Neural cell (in vitro differentiated cells): ENCODE measurements at regions not wholly inside any gene's neighbourhood (a gene's known extent, or its start where the extent isn't known, plus 50 kb on each side); places are given as distances from the start of the nearest gene placed in this dataset.

Source experiments
- H2AFZ ChIP-seq: fragments of 200-600, 300-800 bp; sonication (generic), shearing (Covaris generic); 2 replicates; pipeline ENCODE4 v1.6.0; 2014; ENCODE audit warnings: low read depth, mild to moderate bottlenecking, antibody characterized with exemption, low read length, moderate library complexity
- H3F3A ChIP-seq: fragments of 200-600 bp; shearing (Covaris generic); 2 replicates; pipeline ENCODE4 v1.6.1; 2016; ENCODE audit warnings: mild to moderate bottlenecking, moderate library complexity, mixed read lengths, antibody characterized with exemption, low read length; ENCODE audit not compliant: insufficient read depth, poor library complexity, severe bottlenecking
- H3K27ac ChIP-seq: fragments of 200-600, 300-800 bp; sonication (generic), shearing (Covaris generic); 2 replicates; pipeline ENCODE4 v1.5.1; 2014; ENCODE audit warnings: mild to moderate bottlenecking, low read length, moderate library complexity
- H3K27me3 ChIP-seq: fragments of 300-800, 200-600 bp; sonication (generic), shearing (Covaris generic); 2 replicates; pipeline ENCODE4 v1.6.0; 2014; ENCODE audit warnings: mild to moderate bottlenecking, low read depth, low read length, moderate library complexity; ENCODE audit not compliant: insufficient read depth
- H3K36me3 ChIP-seq: fragments of 300-800, 200-600 bp; sonication (generic), shearing (Covaris generic); 2 replicates; pipeline ENCODE4 v1.5.1; 2014; ENCODE audit warnings: mild to moderate bottlenecking, antibody characterized with exemption, low read length, moderate library complexity; ENCODE audit not compliant: insufficient read depth
- H3K4me2 ChIP-seq: fragments of 300-800, 200-600 bp; sonication (generic), shearing (Covaris generic); 2 replicates; pipeline ENCODE4 v1.6.0; 2014; ENCODE audit warnings: mild to moderate bottlenecking, low read length
- H3K4me3 ChIP-seq: fragments of 300-800, 200-600 bp; sonication (generic), shearing (Covaris generic); 2 replicates; pipeline ENCODE4 v1.5.1; 2014; ENCODE audit warnings: mild to moderate bottlenecking, low read length, moderate library complexity
- H3K79me2 ChIP-seq: fragments of 200-600 bp; shearing (Covaris generic); replicated peaks from 2 replicates; pipeline ENCODE4 v1.6.0; 2014; ENCODE audit warnings: mild to moderate bottlenecking, low read length, moderate library complexity; ENCODE audit not compliant: insufficient read depth
- H3K9ac ChIP-seq: fragments of 300-800, 200-600 bp; sonication (generic), shearing (Covaris generic); 2 replicates; pipeline ENCODE4 v1.6.1; 2016; ENCODE audit warnings: mild to moderate bottlenecking, low read length, mixed read lengths
- H3K9me2 ChIP-seq: fragments of 200-600 bp; shearing (Covaris generic); 2 replicates; pipeline ENCODE4 v1.6.1; 2016; ENCODE audit warnings: mild to moderate bottlenecking, low read length, mixed read lengths; ENCODE audit not compliant: insufficient read depth
- H3K9me3 ChIP-seq: fragments of 200-600, 300-800 bp; sonication (generic), shearing (Covaris generic); 2 replicates; pipeline ENCODE4 v1.6.1; 2016; ENCODE audit warnings: mild to moderate bottlenecking, mixed run types, low read length, moderate library complexity, mixed read lengths
- H4K20me1 ChIP-seq: fragments of 200-600 bp; shearing (Covaris generic); 2 replicates; pipeline ENCODE4 v1.6.1; 2016; ENCODE audit warnings: mild to moderate bottlenecking, mixed run types; ENCODE audit not compliant: insufficient read depth
- EP300 ChIP-seq: fragments of 450-650 bp; conservative IDR thresholded peaks from 2 replicates; pipeline ENCODE4 v1.6.1; 2014; ENCODE audit warnings: antibody characterized with exemption, mild to moderate bottlenecking, moderate library complexity; ENCODE audit not compliant: poor library complexity, severe bottlenecking
- EZH2 ChIP-seq: fragments of 200-600, 300-800 bp; shearing (Covaris generic), sonication (generic); IDR thresholded peaks from 2 replicates; pipeline ENCODE4 v1.6.1; 2014; ENCODE audit warnings: antibody characterized with exemption, low read length, borderline replicate concordance, mild to moderate bottlenecking; ENCODE audit not compliant: insufficient read depth, poor library complexity, severe bottlenecking
- MXI1 ChIP-seq: fragments of 450-650 bp; conservative IDR thresholded peaks from 2 replicates; pipeline ENCODE4 v1.6.1; 2014; ENCODE audit warnings: antibody characterized with exemption, mild to moderate bottlenecking; ENCODE audit not compliant: poor library complexity, severe bottlenecking
- POLR2AphosphoS5 ChIP-seq: IDR thresholded peaks from 2 replicates; pipeline ENCODE4 v1.6.1; 2012
- RAD21 ChIP-seq: fragments of 450-650 bp; conservative IDR thresholded peaks from 2 replicates; pipeline ENCODE4 v1.6.1; 2014; ENCODE audit warnings: antibody characterized with exemption, mild to moderate bottlenecking, moderate library complexity
- REST ChIP-seq: IDR thresholded peaks from 2 replicates; pipeline ENCODE4 v1.6.1; 2012; ENCODE audit warnings: borderline replicate concordance
- SMC3 ChIP-seq: fragments of 450-650 bp; conservative IDR thresholded peaks from 2 replicates; pipeline ENCODE4 v1.6.1; 2014; ENCODE audit warnings: antibody characterized with exemption, mild to moderate bottlenecking, moderate library complexity; ENCODE audit not compliant: poor library complexity
- TAF1 ChIP-seq: IDR thresholded peaks from 2 replicates; pipeline ENCODE4 v1.6.1; 2012; ENCODE audit warnings: low read depth
- TF ChIP-seq, protein P1 (sequence below): fragments of 450-650 bp; IDR thresholded peaks from 2 replicates; pipeline ENCODE4 v1.5.1; 2014; ENCODE audit warnings: antibody characterized with exemption, mild to moderate bottlenecking, moderate library complexity; ENCODE audit not compliant: poor library complexity, severe bottlenecking

GRCh38 chr16:49189286-49189685 is 92.4 kb downstream of the CBLN1 start:
- Histone ChIP-seq H3K27ac (no peak overlapping the region), H4K20me1 (no peaks in the 10 kb centered on the region), H3K4me3 (no peak overlapping the region), H3F3A (no peaks in the 10 kb centered on the region), H3K9me3 (no peaks in the 10 kb centered on the region), H3K27me3 (peaks cover 7% of the 10 kb centered on the region), H3K4me2 (no peak overlapping the region), H3K9ac (no peak overlapping the region), H3K79me2 (no peaks in the 10 kb centered on the region), H3K36me3 (no peaks in the 10 kb centered on the region), H2AFZ (no peak overlapping the region), H3K9me2 (no peaks in the 10 kb centered on the region)
- TF ChIP-seq, protein P1, sequence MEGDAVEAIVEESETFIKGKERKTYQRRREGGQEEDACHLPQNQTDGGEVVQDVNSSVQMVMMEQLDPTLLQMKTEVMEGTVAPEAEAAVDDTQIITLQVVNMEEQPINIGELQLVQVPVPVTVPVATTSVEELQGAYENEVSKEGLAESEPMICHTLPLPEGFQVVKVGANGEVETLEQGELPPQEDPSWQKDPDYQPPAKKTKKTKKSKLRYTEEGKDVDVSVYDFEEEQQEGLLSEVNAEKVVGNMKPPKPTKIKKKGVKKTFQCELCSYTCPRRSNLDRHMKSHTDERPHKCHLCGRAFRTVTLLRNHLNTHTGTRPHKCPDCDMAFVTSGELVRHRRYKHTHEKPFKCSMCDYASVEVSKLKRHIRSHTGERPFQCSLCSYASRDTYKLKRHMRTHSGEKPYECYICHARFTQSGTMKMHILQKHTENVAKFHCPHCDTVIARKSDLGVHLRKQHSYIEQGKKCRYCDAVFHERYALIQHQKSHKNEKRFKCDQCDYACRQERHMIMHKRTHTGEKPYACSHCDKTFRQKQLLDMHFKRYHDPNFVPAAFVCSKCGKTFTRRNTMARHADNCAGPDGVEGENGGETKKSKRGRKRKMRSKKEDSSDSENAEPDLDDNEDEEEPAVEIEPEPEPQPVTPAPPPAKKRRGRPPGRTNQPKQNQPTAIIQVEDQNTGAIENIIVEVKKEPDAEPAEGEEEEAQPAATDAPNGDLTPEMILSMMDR: no peak
- TF ChIP-seq POLR2AphosphoS5 (peak; percentile 70), MXI1 (no peak), EP300 (peak; percentile 67), REST (no peak), SMC3 (no peak), EZH2 (no peak), RAD21 (no peak), TAF1 (no peak)

GRCh38 chr16:49183911-49184310 is 97.7 kb downstream of the CBLN1 start:
- Histone ChIP-seq H3K27me3 (no peaks in the 10 kb centered on the region), H3F3A (no peaks in the 10 kb centered on the region), H3K4me3 (no peak overlapping the region), H3K36me3 (no peaks in the 10 kb centered on the region), H3K9me3 (no peaks in the 10 kb centered on the region), H3K79me2 (no peaks in the 10 kb centered on the region), H3K9me2 (no peaks in the 10 kb centered on the region), H3K9ac (no peak overlapping the region), H2AFZ (no peak overlapping the region), H3K4me2 (no peak overlapping the region), H3K27ac (no peak overlapping the region), H4K20me1 (no peaks in the 10 kb centered on the region)
- TF ChIP-seq REST (no peak), POLR2AphosphoS5 (no peak), SMC3 (no peak), EZH2 (no peak), RAD21 (no peak), EP300 (no peak), MXI1 (no peak), TAF1 (no peak)
- TF ChIP-seq, protein P1: no peak
